Adrenal gland (tissue), 5 donors: ENCODE measurements at regions not wholly inside any gene's neighbourhood (a gene's known extent, or its start where the extent isn't known, plus 50 kb on each side); places are given as distances from the start of the nearest gene placed in this dataset.
"Not testable (repeated sequence)": the region's sequence is repeated elsewhere in the genome, so short reads cannot be mapped to it uniquely, and the experiment has no call there.

Source experiments
- CTCF ChIP-seq, 6 experiments: fragments of 450-650 bp in 4 of 6; fragments of 200-600 bp in 2 of 6; sonication (generic) in 1 of 6; IDR thresholded peaks; 1 replicate in 5 of 6; 2 replicates in 1 of 6; pipeline versions ENCODE4 v1.5.1 to v1.8.0; 2016 to 2021; ENCODE audit warnings: antibody characterized with exemption in 6 of 6, mild to moderate bottlenecking in 2 of 6, moderate library complexity in 1 of 6
- POLR2A ChIP-seq, 2 donors: fragments of 450-650 bp; IDR thresholded peaks; one replicate each; pipeline ENCODE4 v1.6.1; 2017; ENCODE audit warnings: antibody characterized with exemption in 2 of 2, mild to moderate bottlenecking in 2 of 2, moderate library complexity in 1 of 2
- donor health status: DM: no; HTN: no; CAD: no.

- not testable (repeated sequence) for TF ChIP-seq CTCF, POLR2A (IDR thresholded peaks at IDR 0.05)
Measured at GRCh38 chr5:14020944-14021343, 76.5 kb upstream of the DNAH5 start.
